GM12801 (cell line): ENCODE measurements at regions not wholly inside any gene's neighbourhood (a gene's known extent, or its start where the extent isn't known, plus 50 kb on each side); places are given as distances from the start of the nearest gene placed in this dataset.

Source experiments
- TF ChIP-seq, protein P1 (sequence below): IDR thresholded peaks from one replicate; pipeline ENCODE4 v1.5.1; 2011; ENCODE audit warnings: control low read depth; ENCODE audit not compliant: insufficient read length; ENCODE audit errors: extremely low read depth

DNA sequence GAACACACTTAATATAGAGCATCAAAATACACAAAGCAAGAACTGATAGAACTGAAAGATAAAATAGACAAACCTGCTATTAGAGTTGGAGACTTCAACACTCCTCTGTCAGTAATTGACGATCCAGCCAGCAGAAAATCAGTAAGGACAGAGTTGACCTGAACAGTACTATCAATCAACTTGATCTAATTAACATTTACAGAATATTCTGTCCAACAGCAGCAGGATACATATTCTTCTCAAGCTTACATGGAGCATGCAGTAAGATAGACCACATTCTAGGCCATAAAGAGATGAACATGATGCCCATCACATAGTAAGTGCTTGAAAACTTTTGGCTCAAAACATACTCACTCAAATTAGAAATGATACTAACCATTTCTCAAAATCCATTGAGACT, 196.7 kb upstream of the KLF3 start:
- TF ChIP-seq, protein P1, sequence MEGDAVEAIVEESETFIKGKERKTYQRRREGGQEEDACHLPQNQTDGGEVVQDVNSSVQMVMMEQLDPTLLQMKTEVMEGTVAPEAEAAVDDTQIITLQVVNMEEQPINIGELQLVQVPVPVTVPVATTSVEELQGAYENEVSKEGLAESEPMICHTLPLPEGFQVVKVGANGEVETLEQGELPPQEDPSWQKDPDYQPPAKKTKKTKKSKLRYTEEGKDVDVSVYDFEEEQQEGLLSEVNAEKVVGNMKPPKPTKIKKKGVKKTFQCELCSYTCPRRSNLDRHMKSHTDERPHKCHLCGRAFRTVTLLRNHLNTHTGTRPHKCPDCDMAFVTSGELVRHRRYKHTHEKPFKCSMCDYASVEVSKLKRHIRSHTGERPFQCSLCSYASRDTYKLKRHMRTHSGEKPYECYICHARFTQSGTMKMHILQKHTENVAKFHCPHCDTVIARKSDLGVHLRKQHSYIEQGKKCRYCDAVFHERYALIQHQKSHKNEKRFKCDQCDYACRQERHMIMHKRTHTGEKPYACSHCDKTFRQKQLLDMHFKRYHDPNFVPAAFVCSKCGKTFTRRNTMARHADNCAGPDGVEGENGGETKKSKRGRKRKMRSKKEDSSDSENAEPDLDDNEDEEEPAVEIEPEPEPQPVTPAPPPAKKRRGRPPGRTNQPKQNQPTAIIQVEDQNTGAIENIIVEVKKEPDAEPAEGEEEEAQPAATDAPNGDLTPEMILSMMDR, result no peak

DNA sequence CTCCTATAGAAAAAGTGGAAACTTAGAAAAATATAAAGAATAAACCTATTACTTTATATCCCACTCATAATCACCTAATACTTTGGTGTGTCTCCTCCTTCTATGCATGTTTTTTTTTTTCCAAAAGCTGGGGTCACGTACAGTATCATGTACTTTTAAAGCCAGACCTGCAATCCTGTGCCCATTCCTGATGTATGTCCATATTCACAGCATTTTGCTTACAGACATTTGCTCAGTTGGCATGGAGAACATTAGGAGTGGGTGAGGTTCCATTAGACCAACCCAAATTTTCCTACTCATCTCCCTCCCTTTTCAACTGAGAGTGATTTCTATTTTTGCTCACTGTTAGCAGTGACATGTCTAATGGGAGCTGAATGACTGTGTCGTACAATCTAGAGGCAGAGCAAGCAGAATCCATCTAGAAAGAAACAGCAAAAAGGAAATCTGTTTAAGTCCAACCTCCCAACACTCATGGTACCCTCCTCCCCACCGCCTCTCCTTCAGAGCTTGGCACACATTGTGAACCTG, 195.6 kb upstream of the KLF3 start:
- TF ChIP-seq, protein P1, result no peak

DNA sequence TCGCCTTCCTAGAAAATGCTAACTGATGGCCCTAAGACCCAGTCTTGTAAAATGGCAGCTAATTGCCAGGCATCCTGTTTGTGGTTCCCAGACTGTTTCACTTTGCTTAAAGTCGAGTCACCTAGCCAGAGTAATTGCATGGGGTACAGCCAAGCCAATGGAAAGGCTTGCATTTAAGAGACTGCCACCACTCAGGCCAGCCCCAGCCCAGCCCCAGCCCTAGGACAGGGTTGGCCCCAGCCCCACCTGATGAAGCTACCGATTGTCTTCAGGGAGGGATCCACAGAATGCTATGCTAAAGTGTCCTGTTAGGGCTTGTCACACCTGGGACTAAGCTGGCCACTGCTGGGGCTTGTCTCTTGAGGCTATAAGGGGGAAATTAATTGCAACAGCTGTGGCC, 194.6 kb upstream of the KLF3 start:
- TF ChIP-seq, protein P1, result no peak

- TF ChIP-seq, protein P1, result no peak
Observed at GRCh38 chr4:38470735-38471262, 193.2 kb upstream of the KLF3 start.

DNA sequence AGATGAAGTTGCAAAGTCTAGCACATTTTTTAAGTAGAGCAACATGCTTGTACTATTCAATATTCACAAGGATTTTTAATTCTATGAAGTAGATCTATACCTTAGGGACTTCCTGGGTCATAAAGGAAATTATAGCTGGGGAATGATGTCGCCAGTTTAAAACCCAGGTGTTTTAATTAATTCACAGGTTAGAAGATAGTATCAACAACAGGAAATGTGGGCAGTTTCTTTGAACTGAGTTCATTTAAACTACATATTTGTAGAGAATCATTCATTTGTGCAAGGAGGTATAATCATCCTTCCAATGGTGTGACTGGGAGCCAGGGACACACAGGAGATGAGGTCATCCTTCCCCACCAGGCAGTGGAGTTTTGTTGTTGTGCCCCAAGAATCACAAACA, 181.3 kb upstream of the KLF3 start:
- TF ChIP-seq, protein P1, result no peak

- TF ChIP-seq, protein P1, result no peak
Observed at GRCh38 chr4:38489011-38489861, 174.8 kb upstream of the KLF3 start.

DNA sequence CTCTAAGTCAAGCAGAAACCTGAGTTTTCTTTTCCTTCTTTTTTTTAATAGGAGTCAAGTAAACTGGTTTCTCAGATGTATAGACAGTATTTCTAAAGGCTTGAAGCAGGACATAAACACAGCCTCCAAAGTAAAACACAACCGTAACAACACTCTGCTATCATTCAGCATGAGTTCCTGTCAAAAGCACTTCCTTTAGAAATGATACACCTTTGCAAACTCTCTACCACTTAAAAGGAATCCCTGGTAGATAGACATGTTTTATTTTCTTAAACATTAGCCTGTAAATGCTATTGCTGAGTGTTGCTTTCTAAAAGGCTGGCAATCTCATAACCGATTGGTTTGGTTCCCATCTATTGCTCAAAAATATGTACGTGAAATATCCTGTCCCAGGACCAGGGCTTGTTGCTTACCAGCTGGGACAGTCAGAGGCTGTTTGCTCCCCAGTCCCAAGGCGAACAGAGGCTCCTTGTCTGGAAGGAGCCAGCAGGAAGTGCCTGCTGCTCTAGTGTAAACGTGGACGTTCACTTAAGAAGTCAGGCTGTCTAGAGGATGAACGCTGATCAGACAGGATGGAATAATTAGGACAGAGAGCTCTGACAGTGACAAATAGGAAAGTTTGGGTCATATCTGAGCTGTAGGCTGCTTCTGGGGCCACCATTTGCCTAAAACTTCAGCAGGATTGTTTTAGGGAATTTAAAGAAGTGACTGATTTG, 173.9 kb upstream of the KLF3 start:
- TF ChIP-seq, protein P1, result no peak
